GM18907 (cell line): ENCODE measurements at regions not wholly inside any gene's neighbourhood (a gene's known extent, or its start where the extent isn't known, plus 50 kb on each side); places are given as distances from the start of the nearest gene placed in this dataset.
"Not testable (repeated sequence)": the region's sequence is repeated elsewhere in the genome, so short reads cannot be mapped to it uniquely, and the experiment has no call there.

Experiments used
- ATAC-seq: cut with Tn5 transposase; IDR thresholded peaks from one replicate; pipeline ENCODE4 v1.9.1; 2021; ENCODE audit warnings: mild to moderate bottlenecking, moderate library complexity; ENCODE audit not compliant: unreplicated experiment

GRCh38 chr10:3931901-3932300, 146.9 kb upstream of the KLF6 start:
- no peak for ATAC-seq

GRCh38 chr10:3931224-3931623, 146.2 kb upstream of the KLF6 start:
- ATAC-seq = no peak

- ATAC-seq = no peak
Measured at GRCh38 chr10:3928569-3928968, 143.6 kb upstream of the KLF6 start.

DNA sequence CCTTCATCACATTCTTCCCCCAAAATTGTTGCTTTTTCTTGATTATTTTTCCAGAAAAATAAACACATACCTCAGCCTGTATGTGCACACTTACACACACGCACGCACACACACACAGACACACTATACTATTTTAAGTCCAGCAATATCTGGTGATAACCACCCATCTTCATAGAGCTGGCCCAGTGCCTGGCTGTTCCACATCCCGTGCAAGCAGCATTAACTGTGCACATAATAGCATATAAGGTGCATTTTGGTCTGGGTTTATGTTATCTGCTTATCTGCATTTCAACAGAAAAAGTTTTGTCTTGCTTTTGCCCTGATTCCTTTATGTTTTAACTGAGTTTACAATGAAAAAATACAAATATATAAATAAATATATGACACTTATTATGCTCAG, 143.1 kb upstream of the KLF6 start:
- ATAC-seq = no peak

GRCh38 chr10:3926675-3927525, 141.9 kb upstream of the KLF6 start:
- ATAC-seq = no peak

- ATAC-seq = no peak
Measured at GRCh38 chr10:3926258-3926657, 141.2 kb upstream of the KLF6 start.

- no peak for ATAC-seq
Measured at GRCh38 chr10:3925184-3925583, 140.2 kb upstream of the KLF6 start.

DNA sequence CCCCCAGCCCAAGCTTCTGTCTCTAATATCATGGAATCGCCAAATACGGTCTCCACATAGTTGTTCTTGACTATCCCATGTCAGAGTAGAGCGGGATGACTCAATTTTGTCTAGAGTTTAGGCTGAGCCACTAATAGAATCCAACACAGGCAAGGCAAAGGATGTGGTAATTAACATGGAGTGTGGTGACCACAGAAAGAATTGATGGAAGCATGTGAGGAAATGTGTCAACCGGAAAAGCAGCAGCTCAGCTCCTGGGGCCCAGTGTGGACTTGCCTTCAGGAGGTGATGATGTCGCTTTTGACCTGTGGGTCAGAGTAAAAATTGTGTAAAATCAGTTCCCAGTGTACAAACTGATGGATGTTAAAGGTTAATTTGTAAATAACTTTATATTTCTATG, 139.3 kb upstream of the KLF6 start:
- no peak for ATAC-seq

DNA sequence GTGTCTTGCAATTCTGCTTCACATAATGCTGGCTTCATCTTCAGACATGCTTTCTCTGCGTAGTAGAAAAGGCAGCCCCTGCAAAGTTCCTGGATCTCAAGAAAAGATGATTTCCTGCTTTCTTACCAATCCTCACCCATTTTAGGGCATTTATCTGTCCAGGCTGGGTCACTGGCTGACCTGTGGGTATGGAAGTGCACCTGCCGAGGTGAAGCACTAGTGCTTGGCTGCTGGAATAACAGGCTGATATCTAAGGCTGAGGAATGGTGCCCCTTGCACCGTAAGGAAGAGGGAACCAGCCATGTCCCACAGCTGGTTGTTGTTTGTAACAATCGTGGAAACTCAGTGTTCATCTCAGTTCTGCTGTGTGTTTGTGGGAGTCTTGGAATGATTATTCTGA, 138.0 kb upstream of the KLF6 start:
- no peak for ATAC-seq

GRCh38 chr10:3919709-3920308, 134.8 kb upstream of the KLF6 start:
- no peak for ATAC-seq

GRCh38 chr10:3917392-3917791, 132.4 kb upstream of the KLF6 start:
- not testable (repeated sequence) for ATAC-seq

DNA sequence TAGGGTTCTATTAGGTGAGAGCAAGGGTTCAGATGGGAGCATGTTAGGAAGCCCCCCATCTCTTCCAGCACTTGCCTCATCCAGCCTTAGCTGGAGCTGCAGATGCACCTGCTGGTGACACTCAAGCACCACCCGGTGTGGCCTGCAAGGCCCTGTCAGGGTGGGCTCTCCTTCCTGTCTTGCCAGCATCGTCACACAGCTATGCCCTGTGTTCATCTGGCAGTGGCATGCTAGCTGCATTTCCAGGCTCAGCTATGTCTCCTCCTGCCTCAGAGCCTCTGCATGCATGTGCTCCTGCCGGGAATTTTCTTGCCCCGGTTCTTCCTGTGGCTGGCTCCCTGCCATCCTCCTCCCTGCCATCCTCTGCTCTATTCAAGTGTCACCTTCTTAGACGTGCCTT, 129.7 kb upstream of the KLF6 start:
- no peak for ATAC-seq

- ATAC-seq = no peak
Measured at GRCh38 chr10:3911713-3912442, 126.9 kb upstream of the KLF6 start.

GRCh38 chr10:3911241-3911640, 126.2 kb upstream of the KLF6 start:
- ATAC-seq = no peak

DNA sequence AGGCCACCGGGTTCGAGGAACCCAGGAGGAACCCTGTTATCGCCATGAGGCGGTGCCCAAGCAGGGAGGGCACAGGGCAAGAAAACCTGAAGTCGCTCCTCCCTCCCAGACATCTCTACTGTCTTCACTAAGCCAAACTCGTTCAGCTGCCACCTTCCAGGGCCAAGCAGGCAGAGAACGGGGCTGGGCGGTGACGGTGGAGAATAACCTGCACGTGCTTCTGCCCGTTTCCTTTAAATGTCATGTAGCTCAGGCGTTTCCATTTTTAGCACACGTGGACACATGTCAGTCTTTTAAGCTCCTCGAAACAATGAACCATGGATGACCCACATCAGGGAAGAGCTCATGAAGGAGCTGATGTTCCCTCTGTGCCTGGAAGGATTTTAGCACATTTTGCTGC, 124.3 kb upstream of the KLF6 start:
- ATAC-seq = no peak

GRCh38 chr10:3908183-3908582, 123.2 kb upstream of the KLF6 start:
- no peak for ATAC-seq

- no peak for ATAC-seq
Measured at GRCh38 chr10:3907514-3907913, 122.5 kb upstream of the KLF6 start.

GRCh38 chr10:3906511-3907111, 121.6 kb upstream of the KLF6 start:
- no peak for ATAC-seq

- no peak for ATAC-seq
Measured at GRCh38 chr10:3904419-3904960, 119.5 kb upstream of the KLF6 start.

DNA sequence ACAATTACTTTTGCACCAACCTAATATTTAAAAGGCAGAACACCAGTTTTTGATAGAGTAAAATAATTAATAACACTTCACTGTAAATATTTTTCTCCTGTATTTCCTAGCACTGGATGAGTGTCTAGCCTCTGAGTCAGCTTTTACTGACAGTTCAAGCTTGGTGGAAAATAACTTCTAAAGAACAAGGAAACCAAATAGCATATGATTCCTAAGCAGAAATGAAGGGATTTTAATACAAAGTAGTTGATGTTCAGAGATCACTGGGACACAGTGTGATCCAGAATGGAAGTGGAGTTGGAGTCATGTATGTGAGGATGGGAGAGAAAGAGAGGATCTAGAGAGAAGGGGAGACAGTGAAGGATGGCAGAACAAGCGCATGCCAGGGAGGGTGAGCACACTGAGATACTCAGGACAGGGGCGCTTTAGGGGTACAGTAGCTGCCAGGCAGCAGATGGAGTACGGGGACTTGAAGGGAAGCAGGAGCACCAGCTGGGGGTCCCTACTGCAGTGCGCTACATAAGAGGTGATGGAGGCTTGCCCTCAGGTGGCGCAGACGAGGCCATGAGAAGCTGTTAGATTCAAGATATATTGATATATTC, 117.9 kb upstream of the KLF6 start:
- ATAC-seq = peak; percentile 34
